ENCODE measurements at regions not wholly inside any gene's neighbourhood (a gene's known extent, or its start where the extent isn't known, plus 50 kb on each side); places are given as distances from the start of the nearest gene placed in this dataset.

DNA sequence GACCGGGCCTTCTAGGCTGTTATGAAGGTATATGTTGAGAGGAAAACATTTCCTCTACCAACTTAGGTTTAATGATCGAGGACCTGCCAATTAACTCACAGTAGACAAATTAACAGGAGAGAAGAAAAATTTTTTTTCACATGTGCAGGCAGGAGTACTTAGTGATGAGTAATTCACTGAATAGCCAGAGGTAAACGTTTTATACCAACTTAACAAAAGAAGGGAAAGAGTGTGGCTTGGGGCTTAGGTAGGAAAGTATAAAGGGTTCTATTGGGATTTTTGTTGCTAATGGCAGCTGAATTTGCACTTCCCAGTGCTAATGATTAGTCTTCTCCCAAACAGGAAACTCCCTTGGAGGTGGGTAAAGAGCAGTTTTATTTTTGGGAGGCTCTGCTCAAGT lies 121.6 kb upstream of the HS3ST4 start (continued):
- TF ChIP-seq RFX5 (IDR thresholded peaks at IDR 0.05; ENCODE audit: borderline replicate concordance, low read depth, low read length) (no peak), ASH2L (IDR thresholded peaks at IDR 0.05; ENCODE audit: low read length) (no peak), CEBPB (IDR thresholded peaks at IDR 0.05; ENCODE audit: low read depth, low read length) (no peak), CHD2 (IDR thresholded peaks at IDR 0.05; ENCODE audit: low read length) (no peak), EGR1 (IDR thresholded peaks at IDR 0.05; ENCODE audit: borderline replicate concordance, low read depth, low read length) (no peak), ATF2 (IDR thresholded peaks at IDR 0.05; ENCODE audit: low read length) (no peak)

Measured in H1 (cell line).